ENCODE measurements at regions not wholly inside any gene's neighbourhood (a gene's known extent, or its start where the extent isn't known, plus 50 kb on each side); places are given as distances from the start of the nearest gene placed in this dataset.
"Not testable (repeated sequence)": the region's sequence is repeated elsewhere in the genome, so short reads cannot be mapped to it uniquely, and the experiment has no call there.

DNA sequence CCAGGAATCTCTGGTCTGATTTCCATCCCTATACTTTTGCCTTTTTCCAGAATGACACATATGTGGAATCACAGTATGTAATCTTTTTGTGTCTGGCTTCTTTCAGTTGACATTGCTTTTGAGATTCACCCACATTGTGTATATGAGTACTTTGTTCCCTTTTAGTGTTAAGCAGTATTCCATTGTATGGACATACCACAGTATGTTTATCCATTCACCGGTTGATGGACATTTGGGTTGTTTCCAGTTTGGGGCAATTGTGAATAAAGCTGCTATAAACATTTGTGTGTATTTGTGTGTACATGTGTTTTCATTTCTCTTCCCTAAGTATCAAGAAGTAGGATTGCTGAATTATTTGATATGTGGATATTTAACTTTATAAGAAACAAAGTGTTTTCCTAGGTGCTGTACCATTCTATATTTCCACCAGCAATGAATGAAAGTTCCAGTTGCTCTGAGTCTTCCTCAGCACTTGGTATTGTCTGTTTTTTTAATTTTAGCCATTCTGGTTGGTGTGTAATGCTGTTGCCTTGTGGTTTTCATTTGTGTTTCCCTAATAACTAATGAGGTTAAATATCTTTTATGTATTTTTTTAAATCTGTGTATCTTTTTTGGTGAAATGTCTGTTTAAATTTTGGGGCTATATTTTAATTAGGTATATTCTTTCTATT, 203.5 kb upstream of the HAAO start:
- H3K36me3 ChIP-seq (ENCODE audit: low read depth) = no peaks in the 10 kb centered on the region
- ATAC-seq (no peak), DNase-seq (no peak)
- no peak overlapping the region for H3K4me3 ChIP-seq
- peaks cover 16% of the 10 kb centered on the region for H3K4me1 ChIP-seq (ENCODE audit: low read depth)
- no peaks in the 10 kb centered on the region for H3K9me3 ChIP-seq
- intact Hi-C loops (cut with DNase I, micrococcal nuclease) = no loop called here
- TF ChIP-seq CTCF (IDR thresholded peaks at IDR 0.05) = no peak

- H3K36me3 ChIP-seq (ENCODE audit: low read depth); ATAC-seq; H3K9me3 ChIP-seq; H3K4me3 ChIP-seq; intact Hi-C loops (cut with DNase I, micrococcal nuclease); H3K4me1 ChIP-seq (ENCODE audit: low read depth): not testable (repeated sequence)
- DNase-seq = peak in 2 of 3 donors; percentile 42 to 47
These were observed 197.1 kb upstream of the HAAO start for GRCh38 chr2:42989283-42990081.

DNA sequence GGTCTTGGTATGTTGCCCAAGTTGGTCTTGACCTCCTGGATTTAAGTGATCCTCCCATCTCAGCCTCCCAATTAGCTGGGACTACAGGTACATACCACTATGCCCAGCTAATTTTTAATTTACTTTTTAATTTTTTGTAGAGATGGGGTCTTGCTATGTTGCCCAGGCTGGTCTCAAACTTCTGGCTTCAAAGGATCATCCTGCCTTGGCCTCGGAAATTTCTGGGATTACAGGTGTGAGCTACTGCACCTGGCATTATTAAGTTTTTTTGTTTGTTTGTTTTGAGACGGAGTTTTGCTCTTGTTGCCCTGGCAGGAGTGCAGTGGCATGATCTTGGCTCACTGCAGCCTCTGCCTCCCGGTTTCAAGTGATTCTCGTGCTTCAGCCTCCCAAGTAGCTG, 195.7 kb upstream of the HAAO start:
- H3K36me3 ChIP-seq (ENCODE audit: low read depth); H3K4me3 ChIP-seq; ATAC-seq; H3K9me3 ChIP-seq; H3K4me1 ChIP-seq (ENCODE audit: low read depth); intact Hi-C loops (cut with DNase I, micrococcal nuclease): not testable (repeated sequence)
- DNase-seq = peak in 2 of 3 donors; percentile 10 to 11

DNA sequence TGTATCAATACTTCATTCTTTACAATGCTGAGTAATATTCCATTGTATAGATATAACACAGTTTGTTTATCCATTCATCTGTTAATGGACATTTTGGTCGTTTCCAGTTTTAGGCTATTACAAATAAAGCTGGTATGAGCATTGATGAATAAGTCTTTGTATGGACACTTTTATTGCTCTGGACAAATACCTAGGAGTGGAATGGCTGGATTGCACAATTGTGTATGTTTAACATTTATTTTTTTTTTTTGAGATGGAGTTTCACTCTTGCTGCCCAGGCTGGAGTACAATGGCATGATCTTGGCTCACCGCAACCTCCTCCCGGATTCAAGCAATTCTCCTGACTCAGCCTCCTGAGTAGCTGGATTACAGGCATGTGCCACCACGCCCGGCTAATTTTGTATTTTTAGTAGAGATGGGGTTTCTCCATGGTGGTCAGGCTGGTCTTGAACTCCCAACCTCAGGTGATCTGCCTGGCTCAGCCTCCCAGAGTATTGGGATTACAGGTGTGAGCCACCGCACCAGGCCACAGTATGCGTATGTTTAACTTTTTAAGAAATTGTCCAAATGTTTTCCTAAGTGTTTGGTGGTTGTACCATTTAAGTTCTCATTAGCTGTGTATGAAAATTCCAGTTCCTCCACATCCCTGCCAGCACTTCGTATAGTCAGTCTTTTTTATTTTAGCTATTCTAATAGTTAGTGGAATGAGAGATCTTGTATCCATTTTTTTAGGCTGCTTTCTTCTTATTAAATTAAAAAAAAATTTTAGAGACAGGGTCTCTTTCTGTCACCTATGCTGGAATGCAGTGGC, 194.9 kb upstream of the HAAO start:
- DNase-seq (peak in 2 of 3 donors; percentile 17 to 28), ATAC-seq (peak; percentile 86)
- intact Hi-C loops (cut with DNase I, micrococcal nuclease) = no loop called here

GRCh38 chr2:42984617-42985016, 192.2 kb upstream of the HAAO start:
- H3K36me3 ChIP-seq (ENCODE audit: low read depth) = no peaks in the 10 kb centered on the region
- H3K9me3 ChIP-seq = no peaks in the 10 kb centered on the region
- H3K4me3 ChIP-seq = no peak overlapping the region
- ATAC-seq = no peak
- no peak for TF ChIP-seq CTCF (IDR thresholded peaks at IDR 0.05)
- DNase-seq = peak in 2 of 3 donors; percentile 11 to 43
- H3K4me1 ChIP-seq (ENCODE audit: low read depth) = peaks cover 5% of the 10 kb centered on the region
- intact Hi-C loops (cut with DNase I, micrococcal nuclease) = no loop called here

More for the DNA sequence above, 194.9 kb upstream of the HAAO start:
- Histone ChIP-seq H3K9me3 (no peaks in the 10 kb centered on the region), H3K4me1 (ENCODE audit: low read depth) (no peaks in the 10 kb centered on the region), H3K4me3 (no peak overlapping the region), H3K36me3 (ENCODE audit: low read depth) (no peaks in the 10 kb centered on the region)
- TF ChIP-seq CTCF (IDR thresholded peaks at IDR 0.05) = no peak

DNA sequence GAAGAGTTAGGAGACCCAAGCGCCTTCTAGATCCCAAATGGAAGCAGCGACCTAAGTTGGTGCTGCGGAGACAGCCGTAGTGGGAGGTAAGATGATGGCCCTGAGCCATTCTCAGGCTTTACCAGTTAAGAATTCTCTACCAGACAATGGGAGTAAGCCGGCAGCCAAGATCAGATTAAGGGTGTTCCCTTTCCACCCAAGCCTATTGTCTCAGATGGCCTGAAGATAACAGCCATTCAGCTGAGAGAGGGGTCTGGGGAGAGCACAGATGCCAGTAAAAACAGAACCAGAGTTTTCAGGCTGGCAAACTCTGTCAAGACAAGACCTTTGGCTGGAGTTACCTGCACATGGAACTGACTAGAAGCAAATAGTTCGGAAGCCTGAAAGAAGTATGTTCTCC, 191.7 kb upstream of the HAAO start:
- DNase-seq (peak in 1 of 3 donors; percentile 11), ATAC-seq (no peak)
- H3K36me3 ChIP-seq (ENCODE audit: low read depth) = no peaks in the 10 kb centered on the region
- H3K4me1 ChIP-seq (ENCODE audit: low read depth) = peaks cover 5% of the 10 kb centered on the region
- intact Hi-C loops (cut with DNase I, micrococcal nuclease) = no loop called here
- TF ChIP-seq CTCF (IDR thresholded peaks at IDR 0.05) = no peak
- H3K9me3 ChIP-seq = no peaks in the 10 kb centered on the region
- no peak overlapping the region for H3K4me3 ChIP-seq
